ENCODE measurements at regions not wholly inside any gene's neighbourhood (a gene's known extent, or its start where the extent isn't known, plus 50 kb on each side); places are given as distances from the start of the nearest gene placed in this dataset.

DNA sequence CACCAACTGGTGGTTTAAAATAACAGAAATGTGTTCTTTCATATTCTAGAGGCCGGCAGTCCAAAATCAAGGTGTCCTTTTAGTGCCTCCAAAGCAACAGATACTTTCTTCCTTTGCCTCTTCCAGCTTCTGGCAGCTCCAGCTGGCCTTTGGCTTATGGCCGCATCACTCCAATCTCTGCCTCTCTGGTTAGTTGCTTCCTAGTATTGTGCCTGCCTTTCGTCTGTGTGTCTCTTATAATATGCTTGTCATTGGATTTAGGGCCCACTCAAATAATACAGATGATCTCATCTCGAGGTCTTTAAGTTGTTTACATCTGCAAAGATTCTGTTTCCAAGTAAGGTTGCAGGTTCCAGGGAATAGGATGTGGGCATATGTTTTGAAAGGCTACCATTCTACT lies 855.2 kb upstream of the ID2 start:
- Mint-ChIP-seq H3K4me3 (no peak overlapping the region), H3K27ac (no peak overlapping the region), H3K36me3 (no peaks in the 10 kb centered on the region), H3K4me1 (peaks cover 7% of the 10 kb centered on the region), H3K27me3 (ENCODE audit: insufficient read depth, low read depth) (no peaks in the 10 kb centered on the region), H3K9me3 (no peaks in the 10 kb centered on the region)
- no peaks in the 10 kb centered on the region for H3F3A ChIP-seq (ENCODE audit: low read depth)
- H3K4me2 ChIP-seq, result no peak overlapping the region
- no peak overlapping the region for H3K4me3 ChIP-seq
- H3K36me3 ChIP-seq, result no peaks in the 10 kb centered on the region
- H3K9ac ChIP-seq, result no peak overlapping the region
- H3K79me2 ChIP-seq (ENCODE audit: low read depth), result no peaks in the 10 kb centered on the region
- no peak overlapping the region for H2AFZ ChIP-seq (replicated peaks)
- no peak for TF ChIP-seq EZH2phosphoT487 (IDR thresholded peaks at IDR 0.05)
- TF ChIP-seq, protein P1, sequence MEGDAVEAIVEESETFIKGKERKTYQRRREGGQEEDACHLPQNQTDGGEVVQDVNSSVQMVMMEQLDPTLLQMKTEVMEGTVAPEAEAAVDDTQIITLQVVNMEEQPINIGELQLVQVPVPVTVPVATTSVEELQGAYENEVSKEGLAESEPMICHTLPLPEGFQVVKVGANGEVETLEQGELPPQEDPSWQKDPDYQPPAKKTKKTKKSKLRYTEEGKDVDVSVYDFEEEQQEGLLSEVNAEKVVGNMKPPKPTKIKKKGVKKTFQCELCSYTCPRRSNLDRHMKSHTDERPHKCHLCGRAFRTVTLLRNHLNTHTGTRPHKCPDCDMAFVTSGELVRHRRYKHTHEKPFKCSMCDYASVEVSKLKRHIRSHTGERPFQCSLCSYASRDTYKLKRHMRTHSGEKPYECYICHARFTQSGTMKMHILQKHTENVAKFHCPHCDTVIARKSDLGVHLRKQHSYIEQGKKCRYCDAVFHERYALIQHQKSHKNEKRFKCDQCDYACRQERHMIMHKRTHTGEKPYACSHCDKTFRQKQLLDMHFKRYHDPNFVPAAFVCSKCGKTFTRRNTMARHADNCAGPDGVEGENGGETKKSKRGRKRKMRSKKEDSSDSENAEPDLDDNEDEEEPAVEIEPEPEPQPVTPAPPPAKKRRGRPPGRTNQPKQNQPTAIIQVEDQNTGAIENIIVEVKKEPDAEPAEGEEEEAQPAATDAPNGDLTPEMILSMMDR (IDR thresholded peaks at IDR 0.05), result no peak
- H3K27ac ChIP-seq, result no peak overlapping the region
- no peaks in the 10 kb centered on the region for H3K9me3 ChIP-seq (ENCODE audit: low read depth)
- H4K20me1 ChIP-seq (ENCODE audit: low read depth), result no peaks in the 10 kb centered on the region
- H3K27me3 ChIP-seq, result no peaks in the 10 kb centered on the region
- no peaks in the 10 kb centered on the region for H3K4me1 ChIP-seq
- no peak for DNase-seq (ENCODE audit: low spot score)

DNA sequence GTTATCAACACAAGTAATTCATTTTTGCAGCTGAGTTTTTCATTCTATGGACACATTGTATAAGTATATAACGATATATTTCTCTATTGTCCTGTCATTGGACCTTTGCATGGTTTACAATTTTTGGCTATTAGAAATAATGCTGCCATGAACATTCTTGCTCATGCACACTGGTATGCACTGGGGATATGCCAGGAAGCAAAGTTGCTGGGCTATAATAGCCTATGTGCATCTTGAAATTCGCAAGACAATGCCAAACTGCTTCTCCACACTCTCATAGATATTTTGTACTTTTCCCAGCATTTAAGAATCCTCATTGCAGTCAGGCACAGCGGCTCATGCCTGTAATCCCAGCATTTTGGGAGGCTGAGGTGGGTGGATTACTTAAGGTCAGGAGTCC lies 852.6 kb upstream of the ID2 start:
- Mint-ChIP-seq H3K27ac (no peak overlapping the region), H3K4me3 (no peak overlapping the region), H3K36me3 (no peaks in the 10 kb centered on the region), H3K9me3 (no peaks in the 10 kb centered on the region), H3K27me3 (ENCODE audit: insufficient read depth, low read depth) (no peaks in the 10 kb centered on the region), H3K4me1 (peaks cover 3% of the 10 kb centered on the region)
- Histone ChIP-seq H3K79me2 (ENCODE audit: low read depth) (no peaks in the 10 kb centered on the region), H3K4me3 (no peak overlapping the region), H3K9ac (no peak overlapping the region), H3K4me1 (peaks cover 7% of the 10 kb centered on the region), H3K9me3 (ENCODE audit: low read depth) (no peaks in the 10 kb centered on the region), H3K27me3 (no peaks in the 10 kb centered on the region), H3K4me2 (no peak overlapping the region), H4K20me1 (ENCODE audit: low read depth) (no peaks in the 10 kb centered on the region), H3F3A (ENCODE audit: low read depth) (no peaks in the 10 kb centered on the region), H3K36me3 (no peaks in the 10 kb centered on the region), H2AFZ (replicated peaks) (no peak overlapping the region), H3K27ac (no peak overlapping the region)
- no peak for DNase-seq (ENCODE audit: low spot score)
- TF ChIP-seq, protein P1 (IDR thresholded peaks at IDR 0.05), result no peak
- TF ChIP-seq EZH2phosphoT487 (IDR thresholded peaks at IDR 0.05), result no peak
- TF ChIP-seq EZH2 (IDR thresholded peaks at IDR 0.05), result no peak

DNA sequence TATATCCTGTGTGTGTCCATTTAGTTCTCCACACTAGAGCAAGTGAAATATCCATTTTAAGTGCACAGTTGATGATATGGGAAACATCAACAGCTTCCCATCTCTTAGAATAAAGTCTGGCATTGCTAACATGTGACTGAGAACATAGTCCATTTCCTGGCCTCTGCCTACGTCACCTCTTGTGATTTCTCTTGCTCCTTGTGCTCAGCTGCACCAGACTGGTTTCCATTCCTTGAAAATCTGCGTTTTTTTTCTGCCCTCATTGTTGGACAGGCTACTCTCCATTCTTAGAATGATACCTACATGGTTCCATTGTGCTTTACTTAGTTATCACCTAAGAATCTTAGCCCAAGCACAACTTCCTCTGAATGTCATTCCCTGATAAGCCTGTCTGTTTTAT lies 851.2 kb upstream of the ID2 start:
- Histone ChIP-seq H3K4me1 (peaks cover 19% of the 10 kb centered on the region), H3K4me2 (no peak overlapping the region), H3K27ac (no peak overlapping the region), H3K9me3 (ENCODE audit: low read depth) (no peaks in the 10 kb centered on the region), H3K9ac (no peak overlapping the region), H3K27me3 (no peaks in the 10 kb centered on the region), H4K20me1 (ENCODE audit: low read depth) (no peaks in the 10 kb centered on the region), H2AFZ (replicated peaks) (no peak overlapping the region), H3K36me3 (no peaks in the 10 kb centered on the region), H3K79me2 (ENCODE audit: low read depth) (no peaks in the 10 kb centered on the region), H3K4me3 (no peak overlapping the region), H3F3A (ENCODE audit: low read depth) (peaks cover 6% of the 10 kb centered on the region)
- DNase-seq (ENCODE audit: low spot score), result no peak
- H3K9me3 Mint-ChIP-seq, result peaks cover 4% of the 10 kb centered on the region
- peaks cover 11% of the 10 kb centered on the region for H3K4me1 Mint-ChIP-seq
- H3K27ac Mint-ChIP-seq, result no peak overlapping the region
- H3K27me3 Mint-ChIP-seq (ENCODE audit: insufficient read depth, low read depth), result no peaks in the 10 kb centered on the region
- TF ChIP-seq, protein P1 (IDR thresholded peaks at IDR 0.05), result no peak
- TF ChIP-seq EZH2phosphoT487 (IDR thresholded peaks at IDR 0.05) (no peak), EZH2 (IDR thresholded peaks at IDR 0.05) (no peak)
- no peaks in the 10 kb centered on the region for H3K36me3 Mint-ChIP-seq
- no peak overlapping the region for H3K4me3 Mint-ChIP-seq

DNA sequence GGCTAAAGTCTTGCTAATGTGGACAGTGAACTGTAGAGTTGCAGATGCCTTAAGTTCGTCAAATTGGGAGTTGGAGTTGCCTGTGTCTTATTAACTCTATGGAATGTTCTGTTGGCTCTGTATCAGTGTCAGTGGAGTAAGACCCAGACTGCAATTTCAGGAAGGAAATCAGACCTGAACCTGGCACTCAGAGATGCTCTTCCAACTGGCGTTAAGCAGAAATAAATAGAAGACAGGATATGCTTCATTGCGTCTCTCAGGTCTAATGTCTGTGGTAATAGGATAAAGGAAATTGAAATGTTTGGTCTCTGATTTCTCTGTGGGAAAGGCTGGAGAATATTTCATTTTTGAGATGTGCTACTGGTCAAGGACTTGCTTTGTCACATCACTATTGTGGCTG lies 846.7 kb upstream of the ID2 start:
- Histone ChIP-seq H3K4me3 (no peak overlapping the region), H3K36me3 (no peaks in the 10 kb centered on the region), H3F3A (ENCODE audit: low read depth) (peaks cover 6% of the 10 kb centered on the region), H3K27ac (no peak overlapping the region), H3K79me2 (ENCODE audit: low read depth) (no peaks in the 10 kb centered on the region), H3K4me1 (peaks cover 19% of the 10 kb centered on the region), H4K20me1 (ENCODE audit: low read depth) (no peaks in the 10 kb centered on the region), H3K4me2 (peak overlapping the region; percentile 50), H3K9me3 (ENCODE audit: low read depth) (no peaks in the 10 kb centered on the region), H3K9ac (no peak overlapping the region), H2AFZ (replicated peaks) (no peak overlapping the region), H3K27me3 (no peaks in the 10 kb centered on the region)
- TF ChIP-seq, protein P1 (IDR thresholded peaks at IDR 0.05), result no peak
- TF ChIP-seq EZH2phosphoT487 (IDR thresholded peaks at IDR 0.05) (no peak), EZH2 (IDR thresholded peaks at IDR 0.05) (no peak)
- H3K36me3 Mint-ChIP-seq, result no peaks in the 10 kb centered on the region
- peaks cover 21% of the 10 kb centered on the region for H3K4me1 Mint-ChIP-seq
- H3K9me3 Mint-ChIP-seq, result peaks cover 6% of the 10 kb centered on the region
- no peak overlapping the region for H3K27ac Mint-ChIP-seq
- H3K27me3 Mint-ChIP-seq (ENCODE audit: insufficient read depth, low read depth), result peaks cover 2% of the 10 kb centered on the region
- no peak for DNase-seq (ENCODE audit: low spot score)
- H3K4me3 Mint-ChIP-seq, result no peak overlapping the region
